Adrenal gland (tissue), 9 donors: ENCODE measurements at regions not wholly inside any gene's neighbourhood (a gene's known extent, or its start where the extent isn't known, plus 50 kb on each side); places are given as distances from the start of the nearest gene placed in this dataset.

Source experiments
- DNase-seq, 7 donors: peaks; one replicate each; pipeline ENCODE4 v3.0.0-alpha.2; 2019 to 2020
- H3K27ac ChIP-seq, 5 donors: fragments of 200-600 bp; sonication (generic) in 4 of 5; 1 replicate in 3 of 5; 2 replicates in 2 of 5; pipeline versions ENCODE4 v1.5.1 to v1.8.0; 2016 to 2020; ENCODE audit warnings: mild to moderate bottlenecking in 1 of 5
- H3K27me3 ChIP-seq: fragments of 200-600 bp; 2 replicates; pipeline ENCODE4 v1.8.0; 2021
- H3K36me3 ChIP-seq, 2 donors: fragments of 200-600 bp; replicated peaks in 1 of 2; 1 replicate in 1 of 2; 2 replicates in 1 of 2; pipeline versions ENCODE4 v1.5.1 to v1.8.0; 2018 to 2022
- H3K4me1 ChIP-seq, 2 donors: fragments of 200-600 bp; replicated peaks in 1 of 2; 1 replicate in 1 of 2; 2 replicates in 1 of 2; pipeline versions ENCODE4 v1.5.1 to v1.8.0; 2018 to 2021
- H3K4me3 ChIP-seq, 4 donors: fragments of 200-600 bp; sonication (generic) in 3 of 4; one replicate each; pipeline ENCODE4 v1.5.1; 2016 to 2018
- H3K9me3 ChIP-seq, 3 donors: fragments of 200-600 bp; sonication (generic) in 1 of 3; replicated peaks in 1 of 3; 1 replicate in 2 of 3; 2 replicates in 1 of 3; pipeline versions ENCODE4 v1.5.1 to v1.8.0; 2016 to 2021
- POLR2A ChIP-seq, 2 donors: fragments of 450-650 bp; IDR thresholded peaks; one replicate each; pipeline ENCODE4 v1.6.1; 2017; ENCODE audit warnings: antibody characterized with exemption in 2 of 2, mild to moderate bottlenecking in 2 of 2, moderate library complexity in 1 of 2
- WGBS, 4 donors: extraction: QIAGEN DNeasy Blood & Tissue Kit in 2 of 4; methylation state at CpG; one replicate each; pipeline versions ENCODE4 v1.1.5 to v1.1.7; 2013 to 2017; 5-methylcytosine and 5-hydroxymethylcytosine counted together
- intact Hi-C, 2 donors: fragments of 100-400 bp; cut with DNase I; formaldehyde crosslinking; loops; one replicate each; pipeline versions ENCODE4 v1.14.1 to v1.15.0; 2022 to 2023
- TF ChIP-seq, protein P1 (sequence below), 6 experiments: fragments of 450-650 bp in 4 of 6; fragments of 200-600 bp in 2 of 6; sonication (generic) in 1 of 6; IDR thresholded peaks; 1 replicate in 5 of 6; 2 replicates in 1 of 6; pipeline versions ENCODE4 v1.5.1 to v1.8.0; 2016 to 2021; ENCODE audit warnings: antibody characterized with exemption in 6 of 6, mild to moderate bottlenecking in 2 of 6, moderate library complexity in 1 of 6
- donor health status: healthy with polysubstance abuse.
- donor health status: Bipolar disorder and iron deficiency.
- donor health status: DM: yes; HTN: yes; CAD: no.
- donor health status: DM: no; HTN: no; CAD: no.
- donor health status: DM: no; HTN: no; CAD: no.

DNA sequence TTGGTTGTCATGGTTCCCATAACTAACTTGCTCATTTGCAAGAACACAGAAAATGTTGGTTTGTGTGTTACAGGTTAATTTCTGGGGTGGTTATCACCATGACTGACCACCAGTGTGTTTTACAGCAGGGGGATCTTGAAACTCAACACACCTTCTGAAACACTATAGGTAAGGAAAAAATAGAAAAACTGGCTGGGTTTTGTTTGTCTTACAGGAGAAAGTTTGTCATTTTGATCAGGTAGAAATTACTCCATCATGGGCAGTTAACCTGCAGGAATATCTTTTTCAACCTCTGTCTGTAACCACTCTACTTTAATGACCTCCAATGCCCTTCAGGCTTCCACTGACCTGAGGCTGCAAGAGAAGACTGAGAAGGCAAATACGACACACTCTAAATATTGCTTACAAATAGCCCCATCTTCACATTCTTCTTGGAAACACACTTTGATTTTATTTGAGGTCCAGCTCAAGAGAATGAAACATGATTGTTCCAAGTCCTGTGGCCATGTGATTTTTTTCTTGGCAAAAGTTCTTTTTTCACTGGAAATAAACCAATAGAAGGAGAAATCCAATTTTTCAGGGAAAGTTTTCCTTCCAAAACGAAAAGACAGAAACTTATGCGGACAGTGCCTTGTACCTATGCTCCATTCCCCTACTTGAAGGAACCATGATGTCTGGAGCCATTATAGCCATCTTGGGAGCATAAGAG is 428.7 kb upstream of the SALL1 start:
- TF ChIP-seq, protein P1, sequence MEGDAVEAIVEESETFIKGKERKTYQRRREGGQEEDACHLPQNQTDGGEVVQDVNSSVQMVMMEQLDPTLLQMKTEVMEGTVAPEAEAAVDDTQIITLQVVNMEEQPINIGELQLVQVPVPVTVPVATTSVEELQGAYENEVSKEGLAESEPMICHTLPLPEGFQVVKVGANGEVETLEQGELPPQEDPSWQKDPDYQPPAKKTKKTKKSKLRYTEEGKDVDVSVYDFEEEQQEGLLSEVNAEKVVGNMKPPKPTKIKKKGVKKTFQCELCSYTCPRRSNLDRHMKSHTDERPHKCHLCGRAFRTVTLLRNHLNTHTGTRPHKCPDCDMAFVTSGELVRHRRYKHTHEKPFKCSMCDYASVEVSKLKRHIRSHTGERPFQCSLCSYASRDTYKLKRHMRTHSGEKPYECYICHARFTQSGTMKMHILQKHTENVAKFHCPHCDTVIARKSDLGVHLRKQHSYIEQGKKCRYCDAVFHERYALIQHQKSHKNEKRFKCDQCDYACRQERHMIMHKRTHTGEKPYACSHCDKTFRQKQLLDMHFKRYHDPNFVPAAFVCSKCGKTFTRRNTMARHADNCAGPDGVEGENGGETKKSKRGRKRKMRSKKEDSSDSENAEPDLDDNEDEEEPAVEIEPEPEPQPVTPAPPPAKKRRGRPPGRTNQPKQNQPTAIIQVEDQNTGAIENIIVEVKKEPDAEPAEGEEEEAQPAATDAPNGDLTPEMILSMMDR (IDR thresholded peaks at IDR 0.05) = no peak
- no peak for TF ChIP-seq POLR2A (IDR thresholded peaks at IDR 0.05)
- DNase-seq = no peak
- H3K27ac ChIP-seq = no peak overlapping the region
- no peaks in the 10 kb centered on the region for H3K36me3 ChIP-seq
- intact Hi-C loops = no loop called here
- H3K9me3 ChIP-seq = no peaks in the 10 kb centered on the region
- WGBS, 4 donors = 70 to 89% (median 71%) methylated on average over 3 of the region's 3 CpGs
- no peaks in the 10 kb centered on the region for H3K27me3 ChIP-seq
- no peaks in the 10 kb centered on the region for H3K4me1 ChIP-seq
- H3K4me3 ChIP-seq = no peak overlapping the region

DNA sequence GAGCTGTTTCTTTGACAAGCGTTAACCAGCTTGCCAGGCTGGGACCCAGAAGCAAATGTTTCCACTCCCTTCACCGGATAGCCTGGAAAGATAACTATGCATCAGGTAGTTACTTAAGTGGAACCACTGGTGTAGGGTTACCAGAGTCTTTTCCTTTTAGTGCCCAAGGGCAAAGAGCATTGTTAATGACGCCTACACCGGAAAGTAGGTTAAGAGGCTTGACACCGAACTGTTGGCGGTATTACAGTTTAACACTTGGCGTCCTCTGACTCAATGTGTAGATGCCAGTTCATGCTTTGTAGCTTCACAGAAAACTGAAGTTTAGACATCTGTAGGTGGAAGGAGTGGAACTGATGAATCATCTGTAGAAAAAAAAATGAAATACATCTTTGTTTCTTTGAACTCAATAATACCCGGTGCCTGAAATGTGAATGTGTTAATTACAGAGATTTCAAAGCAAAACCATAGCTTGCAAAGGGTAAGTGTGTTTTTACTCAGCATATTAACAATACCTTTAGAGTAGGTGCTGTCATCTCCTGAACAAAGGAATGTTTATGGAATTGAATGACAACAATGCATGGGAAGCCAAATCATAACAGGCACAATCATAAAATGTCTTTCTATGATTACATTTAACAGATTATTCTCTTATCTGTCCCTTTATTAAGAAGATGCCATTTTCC is 426.7 kb upstream of the SALL1 start:
- no peaks in the 10 kb centered on the region for H3K27me3 ChIP-seq
- DNase-seq = no peak
- TF ChIP-seq POLR2A (IDR thresholded peaks at IDR 0.05) = no peak
- TF ChIP-seq, protein P1 (IDR thresholded peaks at IDR 0.05) = no peak
- no peak overlapping the region for H3K4me3 ChIP-seq
- 26 to 35% (median 28%) methylated on average over 8 of the region's 8 CpGs for WGBS, 4 donors
- no peaks in the 10 kb centered on the region for H3K36me3 ChIP-seq
- intact Hi-C loops = no loop called here
- H3K9me3 ChIP-seq = no peaks in the 10 kb centered on the region
- H3K27ac ChIP-seq = no peak overlapping the region
- no peaks in the 10 kb centered on the region for H3K4me1 ChIP-seq

DNA sequence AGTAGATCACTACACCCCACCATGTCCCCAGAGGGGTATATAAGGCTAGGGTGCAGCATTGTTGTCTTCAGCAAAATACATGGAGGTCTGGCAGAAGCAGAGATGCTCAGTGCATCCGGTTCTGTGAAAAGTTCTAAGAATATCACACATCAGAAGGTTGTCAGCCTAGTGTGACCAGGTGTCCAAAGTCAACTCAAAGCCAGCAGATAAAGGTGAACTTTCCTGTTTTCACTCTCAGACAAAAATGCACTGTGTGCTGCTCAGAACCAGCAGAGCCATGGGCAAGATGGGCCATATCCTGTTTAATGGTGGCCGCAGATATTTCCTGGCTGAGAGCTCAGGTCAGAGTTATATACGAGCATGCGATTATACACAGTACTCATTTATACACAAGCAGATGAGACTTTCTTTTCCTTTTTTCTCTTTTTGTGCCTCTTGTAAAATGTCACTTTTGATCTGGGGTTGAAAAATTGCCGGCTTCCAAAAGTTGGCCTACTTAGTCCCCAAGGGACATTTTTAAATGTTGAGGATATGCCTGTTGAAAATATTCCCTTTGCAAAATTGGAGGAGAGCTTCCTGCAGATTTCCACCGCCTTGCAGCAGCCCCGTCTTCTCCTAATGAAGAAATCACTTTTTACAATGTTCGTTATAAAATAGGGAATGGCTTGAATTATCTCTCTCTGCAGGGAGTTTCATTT is 425.6 kb upstream of the SALL1 start:
- Histone ChIP-seq H3K9me3 (no peaks in the 10 kb centered on the region), H3K4me1 (no peaks in the 10 kb centered on the region), H3K27me3 (no peaks in the 10 kb centered on the region), H3K27ac (no peak overlapping the region), H3K4me3 (no peak overlapping the region), H3K36me3 (no peaks in the 10 kb centered on the region)
- no peak for TF ChIP-seq POLR2A (IDR thresholded peaks at IDR 0.05)
- TF ChIP-seq, protein P1 (IDR thresholded peaks at IDR 0.05) = no peak
- WGBS, 4 donors = 73 to 78% (median 76%) methylated on average over 8 of the region's 8 CpGs
- DNase-seq = no peak
- intact Hi-C loops = no loop called here

DNA sequence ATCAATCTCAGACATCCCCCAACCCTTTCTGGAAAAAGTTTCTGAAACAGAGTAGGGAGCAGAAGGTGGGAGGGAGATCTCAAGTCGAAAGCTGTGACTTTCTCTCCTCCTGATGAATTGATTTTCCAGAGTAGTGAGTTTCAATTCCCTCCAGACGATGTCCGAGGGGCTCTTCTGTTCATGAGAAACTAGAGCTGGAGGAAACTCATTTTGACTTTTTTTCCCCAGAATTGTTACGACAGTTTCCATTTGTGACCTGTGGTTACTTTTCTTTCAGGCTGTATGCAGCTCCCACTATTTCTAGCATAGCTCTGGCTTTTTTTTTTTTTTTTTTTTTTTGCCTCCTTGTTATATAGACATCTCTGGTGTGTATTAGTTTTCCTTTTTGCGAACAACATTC is 422.1 kb upstream of the SALL1 start:
- Histone ChIP-seq H3K27ac (no peak overlapping the region), H3K9me3 (no peaks in the 10 kb centered on the region), H3K36me3 (no peaks in the 10 kb centered on the region), H3K4me3 (no peak overlapping the region), H3K4me1 (no peaks in the 10 kb centered on the region), H3K27me3 (no peaks in the 10 kb centered on the region)
- 31 to 59% (median 50%) methylated on average over 5 of the region's 5 CpGs for WGBS, 4 donors
- no peak for DNase-seq
- intact Hi-C loops = no loop called here
- no peak for TF ChIP-seq POLR2A (IDR thresholded peaks at IDR 0.05)
- TF ChIP-seq, protein P1 (IDR thresholded peaks at IDR 0.05) = no peak
